ENCODE measurements at regions not wholly inside any gene's neighbourhood (a gene's known extent, or its start where the extent isn't known, plus 50 kb on each side); places are given as distances from the start of the nearest gene placed in this dataset.

GRCh38 chr1:173415905-173416450 lies 61.2 kb upstream of the PRDX6 start:
- FAIRE-seq (no peak), DNase-seq (ENCODE audit: extremely low spot score, insufficient read length, low read depth) (no peak)

DNA sequence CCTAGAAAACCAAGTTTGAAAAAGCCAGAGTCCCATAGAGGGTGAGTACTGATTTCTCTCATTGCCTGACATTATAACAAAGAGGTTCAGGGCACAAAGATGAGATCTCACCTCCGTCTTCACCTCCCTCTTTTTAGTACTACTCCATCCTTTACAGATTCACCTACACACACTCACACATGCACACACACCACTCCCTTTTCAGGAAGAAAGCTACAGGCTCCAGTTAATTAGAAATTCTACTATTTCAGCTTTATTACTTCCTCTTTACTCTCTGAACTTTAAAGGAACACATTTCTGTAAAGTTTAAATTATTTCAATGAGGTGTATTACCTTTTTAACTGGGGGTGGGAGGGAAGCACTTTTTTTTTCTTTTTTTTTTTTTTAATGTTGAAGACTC lies 59.6 kb upstream of the PRDX6 start:
- DNase-seq (ENCODE audit: extremely low spot score, insufficient read length, low read depth) = no peak

DNA sequence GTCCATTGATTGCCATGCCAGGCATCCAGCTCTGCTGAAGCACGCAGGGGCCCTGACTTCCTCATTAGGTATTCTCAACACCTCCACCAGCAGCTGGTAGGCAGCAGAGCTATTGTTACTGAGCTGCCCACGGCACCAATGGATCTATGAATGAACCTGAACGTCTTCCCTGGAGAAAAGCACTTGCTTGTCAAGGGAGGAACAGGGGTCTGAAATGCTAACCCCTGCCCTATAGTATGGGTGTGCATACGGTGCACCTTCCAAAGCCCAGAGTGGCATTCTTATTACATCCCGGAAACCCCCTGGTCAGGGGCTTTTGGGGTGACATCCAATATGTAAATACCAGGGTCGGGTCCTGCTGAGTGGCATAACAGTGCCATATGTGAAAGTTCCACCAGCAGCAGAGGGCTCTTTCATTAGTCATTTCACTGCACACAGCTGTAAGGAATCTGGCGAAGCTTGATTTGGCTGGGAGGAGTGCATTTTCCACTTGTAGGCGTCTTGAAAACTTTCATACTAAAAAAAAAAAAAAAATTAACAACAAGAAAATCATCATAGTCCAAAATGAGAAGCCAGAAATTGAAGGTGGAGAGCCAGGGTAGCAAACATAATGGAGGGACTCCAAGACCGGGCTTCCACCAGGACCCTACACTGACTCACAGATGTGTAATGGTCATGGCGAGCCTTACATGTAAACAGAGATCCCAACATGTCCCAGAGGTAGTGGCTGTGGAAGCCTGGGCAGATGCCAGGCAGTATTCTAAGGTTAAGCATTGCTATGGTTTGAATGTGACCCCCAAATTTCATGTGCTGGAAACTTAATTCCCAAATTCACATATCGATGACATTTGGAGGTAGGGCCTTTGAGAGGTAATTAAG lies 58.8 kb upstream of the PRDX6 start:
- FAIRE-seq = peak; percentile 33
- no peak for DNase-seq (ENCODE audit: extremely low spot score, insufficient read length, low read depth)

More for the DNA sequence above, 59.6 kb upstream of the PRDX6 start:
- no peak for FAIRE-seq

- DNase-seq (ENCODE audit: extremely low spot score, insufficient read length, low read depth) (no peak), FAIRE-seq (peak; percentile 74)
Measured at GRCh38 chr1:173420330-173420806, 56.8 kb upstream of the PRDX6 start.

DNA sequence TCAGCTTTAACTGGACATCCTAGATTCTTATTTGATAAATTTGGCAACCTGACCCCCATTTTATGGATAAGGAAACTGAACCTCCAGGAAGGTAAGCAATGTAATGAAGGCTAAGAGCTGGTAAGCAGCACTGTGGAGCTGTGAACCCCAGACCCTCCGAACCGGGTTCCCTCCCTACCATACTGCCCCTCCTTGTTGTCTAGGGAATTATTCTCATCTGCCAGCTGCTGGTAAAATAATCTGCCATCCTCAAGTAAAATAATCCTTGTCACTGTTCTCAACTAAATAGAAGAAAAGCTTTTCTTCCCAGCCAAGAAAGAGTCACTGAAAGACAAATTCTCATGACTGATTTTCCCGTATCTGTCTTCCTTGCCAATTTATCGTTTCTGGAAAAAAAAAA lies 55.8 kb upstream of the PRDX6 start:
- no peak for FAIRE-seq
- DNase-seq (ENCODE audit: extremely low spot score, insufficient read length, low read depth) = no peak

- no peak for DNase-seq (ENCODE audit: extremely low spot score, insufficient read length, low read depth)
- FAIRE-seq = no peak
Measured at GRCh38 chr1:173421789-173422188, 55.3 kb upstream of the PRDX6 start.

DNA sequence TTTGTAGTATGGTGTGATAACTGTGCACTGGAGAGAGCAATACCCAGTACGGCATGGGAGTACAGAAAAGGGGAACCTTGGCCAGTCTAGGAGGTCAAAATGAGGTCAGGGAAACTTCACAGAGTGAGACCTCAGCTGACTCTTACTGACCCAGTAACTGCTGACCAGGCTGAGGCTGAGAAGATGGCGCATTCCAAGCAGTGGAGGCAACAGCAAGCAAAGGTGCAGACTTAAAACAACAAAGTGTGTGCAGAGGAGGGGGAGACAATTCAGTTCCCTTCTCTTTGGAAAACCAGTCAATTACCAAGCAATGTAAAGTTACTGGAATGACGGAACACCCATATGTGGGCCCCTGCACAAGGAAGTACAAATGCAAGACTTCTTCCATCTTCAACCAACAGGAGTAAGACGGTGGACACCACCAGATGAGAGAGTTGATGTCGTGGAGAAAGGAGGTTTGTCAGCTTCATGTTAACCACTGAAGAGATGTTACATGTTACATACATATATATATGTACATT lies 54.6 kb upstream of the PRDX6 start:
- FAIRE-seq = peak; percentile 56
- no peak for DNase-seq (ENCODE audit: extremely low spot score, insufficient read length, low read depth)

GRCh38 chr1:173423291-173423690 lies 53.8 kb upstream of the PRDX6 start:
- FAIRE-seq (no peak), DNase-seq (ENCODE audit: extremely low spot score, insufficient read length, low read depth) (no peak)

DNA sequence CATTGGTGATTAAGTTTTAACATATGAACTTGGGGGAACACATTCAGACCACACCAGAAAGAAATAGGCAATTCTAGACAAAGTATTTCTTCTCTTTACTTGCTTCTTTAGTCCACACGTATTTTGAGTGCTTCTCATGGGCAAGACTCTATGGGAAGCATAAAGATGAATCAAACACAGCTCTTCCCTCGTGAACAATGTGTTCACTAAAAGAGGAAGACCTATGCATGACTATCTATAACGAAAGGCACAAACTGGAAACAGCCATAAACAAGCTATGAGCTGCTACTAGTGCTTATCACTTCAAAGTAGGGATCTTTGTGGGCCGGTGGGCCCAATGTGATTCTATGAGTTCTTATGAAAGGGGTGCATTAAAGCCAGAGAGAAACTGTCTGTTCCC lies 53.0 kb upstream of the PRDX6 start:
- DNase-seq (ENCODE audit: extremely low spot score, insufficient read length, low read depth) (no peak), FAIRE-seq (no peak)

- DNase-seq (ENCODE audit: extremely low spot score, insufficient read length, low read depth) (no peak), FAIRE-seq (no peak)
Measured at GRCh38 chr1:173424782-173425407, 52.2 kb upstream of the PRDX6 start.

DNA sequence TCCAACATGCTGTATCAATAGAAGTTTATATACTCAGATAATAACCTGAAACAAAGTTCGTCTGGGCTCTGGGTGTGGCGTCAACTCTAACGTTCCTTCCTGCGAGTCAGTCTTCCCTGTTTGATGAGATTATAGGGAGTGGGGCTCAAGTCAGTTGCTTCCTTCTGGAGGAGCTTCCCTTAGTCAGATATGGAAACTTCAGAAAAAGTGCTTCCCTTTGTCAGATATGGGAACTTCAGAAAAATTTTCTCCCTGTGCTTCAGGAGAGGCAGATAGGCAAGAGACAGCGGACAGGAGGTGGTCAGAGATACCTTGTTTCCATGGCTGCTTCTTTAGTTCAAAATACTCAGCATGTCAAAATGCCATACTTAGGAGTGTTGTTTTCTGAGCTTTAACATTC lies 51.1 kb upstream of the PRDX6 start:
- no peak for DNase-seq (ENCODE audit: extremely low spot score, insufficient read length, low read depth)
- no peak for FAIRE-seq

- DNase-seq (ENCODE audit: extremely low spot score, insufficient read length, low read depth) (no peak), FAIRE-seq (no peak)
Measured at GRCh38 chr1:173427146-173428054, 49.7 kb upstream of the PRDX6 start.

All from GM18507 (cell line).